GM19468 (cell line): ENCODE measurements at regions not wholly inside any gene's neighbourhood (a gene's known extent, or its start where the extent isn't known, plus 50 kb on each side); places are given as distances from the start of the nearest gene placed in this dataset.
"Not testable (repeated sequence)": the region's sequence is repeated elsewhere in the genome, so short reads cannot be mapped to it uniquely, and the experiment has no call there.

Source experiments
- ATAC-seq: cut with Tn5 transposase; IDR thresholded peaks from one replicate; pipeline ENCODE4 v1.9.1; 2021; ENCODE audit warnings: mild to moderate bottlenecking, moderate library complexity, moderate number of reproducible peaks; ENCODE audit not compliant: unreplicated experiment; ENCODE audit errors: extremely low read depth

DNA sequence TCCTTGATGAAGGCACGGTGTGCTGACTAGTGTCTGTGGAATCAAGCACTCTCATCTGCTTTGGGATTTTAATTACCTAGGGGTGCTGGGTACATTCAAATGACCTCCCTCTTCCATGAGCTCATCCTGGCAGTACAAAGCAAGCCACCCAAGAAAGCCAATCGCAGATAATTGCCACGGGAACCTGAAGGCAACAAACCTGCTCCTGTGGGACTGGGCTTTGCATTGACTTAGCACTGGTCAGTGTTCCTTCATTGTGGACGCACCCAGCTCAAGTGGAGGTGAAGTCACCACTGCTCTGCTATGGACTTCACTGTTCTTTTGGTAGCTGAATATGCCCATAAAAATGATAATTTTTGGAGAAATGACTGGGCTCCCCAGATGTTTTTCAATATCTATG, 261.6 kb upstream of the FERMT1 start:
- ATAC-seq, result no peak

DNA sequence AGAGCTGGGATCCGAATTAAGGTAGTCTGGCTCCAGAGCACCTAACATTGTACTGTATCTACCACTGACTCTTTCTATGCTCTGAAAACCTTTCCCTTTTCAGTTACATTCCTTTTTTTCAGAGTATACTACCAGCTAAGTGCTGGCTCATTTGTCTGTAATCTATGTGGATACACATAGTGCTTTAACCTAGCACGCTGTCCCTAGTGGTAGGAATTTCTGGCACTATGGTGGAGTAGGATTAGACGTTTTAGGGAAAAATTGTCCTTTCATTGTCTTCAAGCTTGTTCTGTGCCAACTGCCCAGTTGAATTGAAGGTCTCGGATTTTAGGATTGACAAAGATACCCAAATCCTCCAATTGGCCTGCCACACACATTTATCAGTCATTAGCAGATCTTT, 259.1 kb upstream of the FERMT1 start:
- no peak for ATAC-seq

DNA sequence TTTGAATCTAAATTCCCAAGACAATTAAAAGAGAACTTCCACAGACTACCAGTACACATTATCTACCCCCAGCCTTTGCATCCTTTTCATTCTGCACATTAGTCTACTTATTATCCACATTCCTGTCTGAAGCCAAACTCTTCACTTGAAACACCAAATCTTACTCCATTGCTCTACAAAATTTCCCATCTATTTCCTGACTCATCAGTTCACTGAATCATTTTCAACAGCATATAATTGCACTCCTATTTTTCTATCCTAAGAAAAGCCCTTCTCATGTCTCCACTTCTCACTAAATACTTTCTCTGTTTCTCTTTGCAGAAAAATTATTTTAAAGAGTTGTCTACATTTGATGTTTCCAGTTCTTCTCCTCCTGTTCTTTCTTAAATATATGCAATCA, 239.4 kb upstream of the FERMT1 start:
- no peak for ATAC-seq

DNA sequence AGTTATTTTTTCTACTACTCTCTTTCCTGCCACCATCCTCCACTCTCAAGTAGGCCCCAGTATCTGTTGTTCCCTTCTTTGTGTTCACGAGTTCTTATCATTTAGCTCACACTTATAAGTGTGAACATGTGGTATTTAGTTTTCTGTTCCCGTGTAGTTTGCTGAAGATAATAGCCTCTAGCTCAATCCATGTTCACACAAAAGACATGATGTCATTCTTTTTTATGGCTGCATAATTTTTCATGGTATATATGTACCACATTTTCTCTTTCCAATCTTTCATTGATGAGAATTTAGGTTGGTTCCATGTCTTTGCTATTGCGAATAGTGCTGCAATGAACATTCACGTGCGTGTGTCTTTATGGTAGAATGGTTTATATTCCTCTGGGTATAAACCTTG, 237.9 kb upstream of the FERMT1 start:
- no peak for ATAC-seq

DNA sequence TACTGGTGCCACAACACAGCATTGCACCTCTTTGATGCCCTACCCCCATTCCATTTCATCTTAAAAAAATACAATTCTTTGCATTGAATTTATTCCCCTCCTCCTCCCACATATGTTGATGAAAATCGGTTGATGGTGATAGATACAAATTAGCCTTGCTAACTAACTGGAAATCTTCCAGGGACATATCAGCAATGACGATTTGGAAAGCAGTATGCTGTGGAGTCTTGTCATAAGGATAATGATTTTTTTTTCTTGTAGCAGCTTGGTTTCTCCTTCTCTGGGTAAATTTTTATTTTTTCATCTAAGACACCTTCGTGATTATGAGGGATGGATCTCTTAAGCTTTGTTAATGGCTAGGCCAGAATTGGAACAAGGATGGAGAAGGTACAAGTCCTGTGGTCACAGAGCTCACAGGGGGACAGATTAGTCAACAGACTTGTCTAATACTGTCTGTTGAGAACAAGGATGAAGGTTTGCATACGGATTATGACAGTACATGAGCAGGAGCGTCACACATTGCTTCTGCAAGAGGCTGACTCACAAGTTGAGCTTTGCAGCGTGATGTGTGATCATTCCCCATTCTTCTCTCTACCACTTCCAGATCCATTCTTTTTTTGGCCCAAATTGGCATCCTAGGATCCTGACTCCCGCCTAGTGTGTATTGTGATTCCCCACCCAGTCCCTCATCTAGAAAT, 233.1 kb upstream of the FERMT1 start:
- no peak for ATAC-seq

DNA sequence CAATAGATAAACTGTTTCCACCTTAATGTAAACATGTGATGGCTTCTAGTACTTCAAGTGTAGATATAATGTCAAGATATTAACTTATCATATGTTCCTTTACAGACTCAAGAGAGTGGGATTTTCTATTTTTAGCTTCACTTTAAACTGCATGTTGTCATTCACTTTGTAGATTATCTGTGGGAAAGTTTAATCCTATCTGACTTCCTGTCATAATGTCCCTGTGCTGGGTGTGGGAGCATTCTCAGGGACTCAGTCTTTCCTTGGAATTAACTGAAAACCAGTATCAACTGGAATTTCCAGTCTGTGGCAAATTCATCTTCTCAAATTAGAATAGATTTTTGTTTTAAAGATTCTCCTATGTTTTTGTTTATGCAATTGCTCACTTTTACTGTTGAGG, 226.1 kb upstream of the FERMT1 start:
- no peak for ATAC-seq

DNA sequence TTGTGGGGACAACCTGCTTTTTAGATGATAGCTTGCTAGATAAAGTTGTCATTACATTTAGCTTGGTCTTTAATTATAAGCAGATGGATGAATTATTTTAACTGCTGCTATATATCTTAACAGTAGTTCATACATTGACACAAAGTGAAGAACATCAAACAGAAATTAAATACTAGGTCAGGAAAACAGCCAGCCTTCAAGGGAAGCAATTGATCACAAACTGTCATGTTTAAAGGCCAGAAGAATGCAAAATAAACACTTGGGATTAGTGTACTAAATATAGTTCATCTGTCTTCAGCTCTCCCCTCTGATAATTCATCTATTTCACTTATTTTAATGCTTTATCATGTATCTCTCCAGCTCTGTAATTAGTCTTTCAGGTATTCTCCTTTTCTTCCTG, 225.1 kb upstream of the FERMT1 start:
- ATAC-seq, result no peak

DNA sequence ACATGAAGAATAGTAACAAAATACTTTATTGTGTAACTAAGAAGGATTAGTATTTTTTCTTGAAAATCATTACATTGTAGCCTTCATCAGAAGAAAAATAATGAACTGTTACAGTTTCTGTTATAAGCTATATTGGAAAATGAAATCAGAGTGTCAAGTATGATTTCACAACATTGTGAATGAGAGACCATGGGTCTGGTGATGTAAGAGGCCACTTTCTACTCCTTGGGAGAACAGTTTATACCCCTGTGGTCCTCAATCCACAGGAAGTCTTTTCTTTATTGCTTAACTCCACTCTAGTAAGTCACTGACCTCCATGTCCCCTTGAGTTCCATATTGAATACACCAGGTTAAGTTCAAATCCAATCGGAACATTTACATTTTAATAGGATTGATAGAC, 218.7 kb upstream of the FERMT1 start:
- no peak for ATAC-seq

DNA sequence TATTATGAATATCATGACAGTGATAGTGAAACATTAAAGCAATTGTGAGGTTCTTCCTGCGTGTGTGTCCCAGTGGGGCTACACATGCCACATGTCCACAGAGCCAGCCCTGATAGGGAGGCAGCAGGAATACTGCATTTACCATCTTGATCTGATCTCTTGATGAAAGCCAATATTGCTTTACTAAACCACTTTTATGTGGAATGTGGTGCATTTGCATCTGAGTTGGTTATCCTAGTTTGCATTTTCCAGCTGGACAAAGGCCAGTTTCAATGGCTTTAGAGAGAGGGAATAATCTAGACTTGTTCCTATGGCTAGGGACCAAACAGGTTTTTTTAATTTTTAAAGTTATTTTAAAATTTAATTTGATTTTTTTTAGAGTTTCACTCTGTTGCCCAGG, 216.3 kb upstream of the FERMT1 start:
- ATAC-seq, result no peak

DNA sequence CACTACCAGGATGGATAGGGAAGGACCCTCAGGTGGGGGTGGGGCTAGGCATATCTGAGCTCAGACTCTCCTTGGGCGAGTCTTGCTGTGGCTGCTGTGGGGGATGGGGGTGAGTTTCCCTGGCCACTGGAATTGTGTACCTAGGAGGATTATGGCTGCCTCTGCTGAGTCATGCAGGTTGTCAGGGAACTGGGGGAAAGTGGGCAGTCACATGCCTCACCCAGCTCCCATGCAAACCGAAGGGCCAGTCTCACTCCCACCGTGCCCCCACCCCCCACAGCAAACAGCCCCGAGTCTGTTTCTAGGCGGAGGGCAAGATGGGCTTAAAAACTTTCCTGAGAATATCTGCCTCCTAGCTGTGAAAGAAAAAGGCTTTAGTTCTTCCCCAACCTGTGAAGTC, 210.3 kb upstream of the FERMT1 start:
- no peak for ATAC-seq

DNA sequence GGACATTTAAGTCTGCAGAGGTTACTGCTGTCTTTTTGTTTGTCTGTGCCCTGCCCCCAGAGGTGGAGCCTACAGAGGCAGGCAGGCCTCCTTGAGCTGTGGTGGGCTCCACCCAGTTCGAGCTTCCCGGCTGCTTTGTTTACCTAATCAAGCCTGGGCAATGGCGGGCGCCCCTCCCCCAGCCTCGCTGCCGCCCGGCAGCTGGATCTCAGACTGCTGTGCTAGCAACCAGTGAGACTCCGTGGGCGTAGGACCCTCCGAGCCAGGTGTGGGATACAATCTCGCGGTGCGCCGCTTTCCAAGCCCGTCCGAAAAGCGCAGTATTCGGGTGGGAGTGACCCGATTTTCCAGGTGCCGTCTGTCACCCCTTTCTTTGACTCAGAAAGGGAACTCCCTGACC, 198.4 kb upstream of the FERMT1 start:
- not testable (repeated sequence) for ATAC-seq

DNA sequence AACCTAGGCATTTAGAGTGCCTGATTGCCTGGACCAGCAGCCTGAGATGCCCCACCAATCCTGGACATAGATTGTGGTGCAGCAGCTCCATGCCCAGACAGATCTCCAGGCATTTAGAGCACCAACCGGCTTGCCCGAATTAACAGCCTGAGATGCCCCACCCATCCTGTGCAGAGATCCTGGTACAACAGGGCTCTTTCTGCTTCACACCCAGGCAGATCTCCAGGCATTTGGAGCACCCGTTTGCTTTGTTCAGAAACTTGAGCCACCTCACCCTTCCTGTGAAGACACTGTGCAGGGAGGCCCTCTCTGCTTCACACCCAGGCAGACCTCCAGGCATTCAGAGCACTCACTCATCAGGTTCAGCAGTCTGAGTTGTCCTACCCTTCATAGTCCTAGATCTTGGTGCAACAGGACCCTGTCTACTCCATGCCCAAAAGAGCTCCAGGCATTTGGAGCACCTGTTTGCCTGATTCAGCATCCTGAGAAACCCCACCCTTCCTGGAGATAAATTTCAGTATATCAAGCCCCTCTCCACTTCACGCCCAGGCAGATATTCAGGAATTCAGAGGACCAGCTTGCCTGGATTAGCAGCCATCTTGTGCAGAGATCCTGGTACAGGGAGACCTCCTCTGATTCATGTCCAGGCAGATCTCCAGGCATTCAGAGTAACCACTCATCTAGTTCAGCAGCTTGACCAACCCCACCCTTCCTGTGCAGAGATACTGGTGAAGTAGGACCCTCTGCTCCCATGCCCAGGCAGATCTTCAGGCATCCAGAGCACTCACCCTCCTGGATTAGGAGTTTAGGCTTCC, 189.2 kb upstream of the FERMT1 start:
- no peak for ATAC-seq

DNA sequence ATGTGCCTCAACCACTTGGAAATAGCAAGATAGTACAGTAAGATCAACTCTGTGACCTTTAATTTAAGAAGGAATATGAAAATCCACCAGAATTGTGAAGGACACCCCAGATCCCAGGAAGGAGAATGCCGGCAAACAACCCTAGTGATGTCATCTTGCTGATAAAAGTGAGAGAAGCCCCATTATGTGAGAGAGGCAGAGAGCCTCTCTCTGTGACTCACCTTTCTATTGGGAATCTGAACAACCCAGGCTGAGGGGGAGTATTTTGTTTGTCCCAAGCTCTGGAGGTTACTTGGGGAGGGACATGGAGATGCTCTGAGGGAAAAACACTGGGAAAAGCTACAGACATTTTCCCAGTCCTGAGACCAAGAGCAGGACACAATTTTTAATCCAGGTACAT, 188.3 kb upstream of the FERMT1 start:
- no peak for ATAC-seq

DNA sequence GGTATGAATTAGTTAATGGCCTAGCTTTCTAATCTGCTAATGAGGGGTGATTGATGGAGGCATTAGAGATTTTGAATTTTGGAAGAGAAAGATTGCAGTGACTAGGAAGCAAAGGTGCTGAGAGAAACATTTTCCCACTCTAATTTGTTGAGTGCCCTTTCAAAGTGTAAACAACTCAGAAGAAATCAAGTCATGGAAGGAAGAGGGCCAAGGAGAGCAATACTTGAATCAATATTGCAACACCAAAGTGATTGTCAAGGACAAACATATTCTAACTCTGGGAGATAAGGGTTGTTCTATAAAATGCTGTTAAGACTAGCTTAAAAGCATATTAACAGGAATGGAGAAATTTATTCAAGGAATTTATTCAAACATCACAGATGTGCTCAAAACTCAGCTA, 182.7 kb upstream of the FERMT1 start:
- ATAC-seq, result no peak

DNA sequence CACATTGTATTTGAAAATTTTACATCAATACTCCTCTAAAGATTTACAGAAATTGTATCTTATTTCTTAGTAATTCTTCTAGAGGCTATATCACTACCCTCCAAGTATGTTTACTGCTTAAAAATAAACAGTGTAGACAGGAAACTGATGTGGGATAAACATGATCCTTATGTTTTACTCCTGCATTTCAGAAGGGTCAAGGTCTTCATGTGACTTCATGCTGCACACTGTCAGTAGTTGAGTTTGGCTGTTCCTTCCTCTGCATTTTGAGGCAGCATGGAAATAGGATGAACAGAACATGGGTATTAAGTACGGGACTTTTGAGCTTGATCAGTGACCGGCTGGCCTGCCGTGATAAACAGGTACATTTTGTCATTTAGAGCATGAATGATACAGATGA, 179.2 kb upstream of the FERMT1 start:
- no peak for ATAC-seq

DNA sequence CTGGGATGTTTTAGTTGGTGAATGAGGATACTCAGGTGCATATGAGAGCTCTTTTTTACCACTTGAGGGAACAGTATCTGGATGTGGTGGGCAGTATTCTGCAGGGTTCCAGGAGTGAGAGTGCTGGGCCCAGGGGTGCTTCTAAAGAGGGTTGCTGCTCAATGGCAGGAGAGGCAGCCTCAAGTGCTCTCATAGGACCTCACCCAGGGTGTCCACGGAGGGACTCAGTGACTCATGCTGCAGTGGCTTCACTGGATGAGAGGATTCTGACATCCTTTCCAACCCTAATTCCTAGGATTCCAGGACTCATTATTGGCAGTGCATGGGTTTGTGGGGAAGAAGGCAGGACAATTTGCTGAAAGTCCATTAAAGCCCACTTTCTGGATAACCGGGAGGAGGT, 176.6 kb upstream of the FERMT1 start:
- ATAC-seq, result no peak

DNA sequence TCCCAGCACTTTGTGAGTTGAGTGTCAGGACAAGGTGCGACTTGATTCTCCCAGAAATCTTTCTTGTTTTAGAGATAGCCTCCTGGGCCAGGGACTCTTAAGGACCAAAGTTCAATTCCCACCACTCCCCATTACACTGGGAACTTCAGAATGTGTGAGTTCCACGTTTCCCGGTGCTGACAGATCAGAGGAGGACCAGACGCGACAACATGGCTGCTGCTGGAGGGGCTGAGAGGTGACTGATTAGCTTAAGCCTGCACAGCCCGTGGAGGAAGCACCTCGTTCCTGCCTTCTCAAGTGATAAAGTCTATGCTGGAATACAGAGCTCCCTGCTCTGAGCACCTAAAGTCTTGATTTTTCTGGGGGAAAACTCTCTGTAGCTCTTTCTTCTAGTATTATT, 175.2 kb upstream of the FERMT1 start:
- no peak for ATAC-seq

DNA sequence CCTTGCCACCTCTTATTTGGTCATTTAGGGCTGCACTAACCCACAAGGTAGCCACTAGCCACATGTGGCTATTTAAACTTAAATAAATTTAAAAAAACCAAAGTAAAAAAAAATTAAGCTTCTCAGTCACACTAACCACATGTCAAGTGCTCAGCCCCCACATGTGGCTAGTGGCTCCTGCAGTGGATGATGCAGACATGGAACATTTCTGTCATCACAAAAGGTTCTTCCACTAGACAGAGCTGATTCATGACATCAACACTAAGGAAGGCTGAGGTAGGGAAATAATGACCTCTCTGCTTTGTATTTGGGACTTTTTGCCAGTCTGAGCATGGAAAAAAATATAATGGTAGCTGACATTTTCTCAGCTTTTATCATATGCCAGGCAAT, 173.0 kb upstream of the FERMT1 start:
- ATAC-seq, result no peak

DNA sequence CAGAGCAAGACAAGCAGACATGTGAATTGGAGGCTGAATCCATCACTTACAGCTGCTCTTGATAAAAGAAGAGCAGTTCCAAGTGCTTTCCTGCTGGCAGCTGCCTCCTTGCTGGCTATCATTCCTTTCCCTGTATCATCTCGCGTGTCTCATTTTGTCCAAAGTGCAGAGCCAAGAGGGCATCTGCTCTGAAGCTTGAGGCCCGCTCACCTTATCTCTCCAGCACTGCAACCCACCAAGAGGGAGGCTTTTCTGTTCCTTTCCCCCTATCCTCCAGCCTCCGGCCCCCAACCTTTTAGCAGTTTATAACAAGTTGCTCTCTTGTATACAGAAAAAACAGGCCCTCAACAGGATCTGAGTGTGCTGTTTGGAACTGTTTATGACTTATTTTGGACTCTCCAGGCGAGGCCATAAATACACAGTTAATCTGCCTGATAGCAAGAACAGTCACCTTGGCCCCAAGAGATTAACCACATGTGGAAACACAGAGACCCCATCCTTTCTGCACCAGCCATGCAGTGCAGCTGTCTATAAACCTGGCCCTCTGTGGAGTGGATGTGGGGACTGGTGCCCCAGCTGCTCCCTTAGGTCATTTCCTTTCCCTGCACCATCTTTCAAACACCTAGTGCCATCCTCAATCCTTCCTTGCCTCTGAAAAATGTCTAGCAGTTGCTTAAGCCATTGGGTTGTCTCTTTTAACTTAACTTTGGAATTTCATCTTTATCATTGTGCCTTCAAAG, 172.5 kb upstream of the FERMT1 start:
- ATAC-seq, result no peak

DNA sequence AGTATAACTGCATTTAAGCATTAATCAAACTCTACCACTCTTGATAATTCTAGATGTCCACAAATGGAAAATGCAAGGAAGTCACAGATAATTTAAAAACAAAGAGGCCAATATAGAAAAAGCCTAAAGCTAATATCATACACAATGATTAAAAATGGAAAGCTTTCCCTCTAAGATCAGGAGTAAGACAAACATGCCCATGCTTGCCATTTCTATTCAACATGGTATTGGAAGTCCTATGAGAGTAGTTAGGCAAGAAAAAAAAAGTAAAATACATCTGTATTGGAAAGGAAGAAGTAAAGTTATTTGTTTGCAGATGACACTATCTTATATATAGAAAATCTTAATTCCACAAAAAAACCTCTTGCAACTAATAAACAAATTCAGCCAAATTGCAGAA, 164.6 kb upstream of the FERMT1 start:
- no peak for ATAC-seq

DNA sequence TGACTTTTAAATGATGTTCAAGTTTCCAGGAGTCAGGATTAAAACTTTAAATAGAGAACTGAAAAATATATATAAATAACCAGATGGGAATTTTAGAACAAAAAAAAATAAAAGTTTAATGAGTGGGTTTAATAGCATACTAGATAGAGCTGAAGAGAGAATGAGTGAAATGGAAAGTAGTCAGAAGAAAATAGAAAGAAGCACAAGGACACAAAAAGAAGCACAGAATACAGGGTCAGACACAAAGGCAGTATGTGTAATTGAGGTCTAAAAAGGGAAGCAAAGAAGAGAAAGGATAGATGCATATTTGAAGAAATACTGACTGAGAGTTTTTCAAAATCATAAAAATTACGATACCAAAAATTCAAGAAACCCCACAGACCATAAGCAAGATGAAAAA, 159.8 kb upstream of the FERMT1 start:
- no peak for ATAC-seq
